Gastroesophageal sphincter (tissue), 3 donors: ENCODE measurements at regions not wholly inside any gene's neighbourhood (a gene's known extent, or its start where the extent isn't known, plus 50 kb on each side); places are given as distances from the start of the nearest gene placed in this dataset.
"Not testable (repeated sequence)": the region's sequence is repeated elsewhere in the genome, so short reads cannot be mapped to it uniquely, and the experiment has no call there.

Experiments used
- EP300 ChIP-seq: sonication (generic); formaldehyde crosslinking; IDR thresholded peaks from one replicate; pipeline ENCODE4 v1.6.1; 2017; ENCODE audit warnings: antibody characterized with exemption, mild to moderate bottlenecking
- POLR2A ChIP-seq, 2 donors: fragments of 450-650 bp; IDR thresholded peaks; one replicate each; pipeline ENCODE4 v1.6.1; 2017; ENCODE audit warnings: antibody characterized with exemption in 2 of 2, mild to moderate bottlenecking in 2 of 2, moderate library complexity in 1 of 2
- TF ChIP-seq, protein P1 (sequence below), 4 experiments: fragments of 200-600 bp in 2 of 4; fragments of 450-650 bp in 2 of 4; sonication (generic) in 1 of 4; IDR thresholded peaks; one replicate each; pipeline ENCODE4 v1.5.1; 2017 to 2019; ENCODE audit warnings: antibody characterized with exemption in 4 of 4, mild to moderate bottlenecking in 2 of 4, moderate library complexity in 2 of 4

GRCh38 chr4:62491756-62492155 is 1291.6 kb downstream of the ADGRL3 start:
- TF ChIP-seq, protein P1, sequence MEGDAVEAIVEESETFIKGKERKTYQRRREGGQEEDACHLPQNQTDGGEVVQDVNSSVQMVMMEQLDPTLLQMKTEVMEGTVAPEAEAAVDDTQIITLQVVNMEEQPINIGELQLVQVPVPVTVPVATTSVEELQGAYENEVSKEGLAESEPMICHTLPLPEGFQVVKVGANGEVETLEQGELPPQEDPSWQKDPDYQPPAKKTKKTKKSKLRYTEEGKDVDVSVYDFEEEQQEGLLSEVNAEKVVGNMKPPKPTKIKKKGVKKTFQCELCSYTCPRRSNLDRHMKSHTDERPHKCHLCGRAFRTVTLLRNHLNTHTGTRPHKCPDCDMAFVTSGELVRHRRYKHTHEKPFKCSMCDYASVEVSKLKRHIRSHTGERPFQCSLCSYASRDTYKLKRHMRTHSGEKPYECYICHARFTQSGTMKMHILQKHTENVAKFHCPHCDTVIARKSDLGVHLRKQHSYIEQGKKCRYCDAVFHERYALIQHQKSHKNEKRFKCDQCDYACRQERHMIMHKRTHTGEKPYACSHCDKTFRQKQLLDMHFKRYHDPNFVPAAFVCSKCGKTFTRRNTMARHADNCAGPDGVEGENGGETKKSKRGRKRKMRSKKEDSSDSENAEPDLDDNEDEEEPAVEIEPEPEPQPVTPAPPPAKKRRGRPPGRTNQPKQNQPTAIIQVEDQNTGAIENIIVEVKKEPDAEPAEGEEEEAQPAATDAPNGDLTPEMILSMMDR (IDR thresholded peaks at IDR 0.05), result not testable (repeated sequence)
- not testable (repeated sequence) for TF ChIP-seq EP300; POLR2A (IDR thresholded peaks at IDR 0.05)
